HG03342 (cell line): ENCODE measurements at regions not wholly inside any gene's neighbourhood (a gene's known extent, or its start where the extent isn't known, plus 50 kb on each side); places are given as distances from the start of the nearest gene placed in this dataset.
"Not testable (repeated sequence)": the region's sequence is repeated elsewhere in the genome, so short reads cannot be mapped to it uniquely, and the experiment has no call there.

ENCODE experiments used
- ATAC-seq: cut with Tn5 transposase; IDR thresholded peaks from one replicate; pipeline ENCODE4 v1.9.1; 2021; ENCODE audit warnings: mild to moderate bottlenecking, moderate library complexity; ENCODE audit not compliant: unreplicated experiment

GRCh38 chr17:54465443-54465842, 435.2 kb upstream of the TOM1L1 start:
- not testable (repeated sequence) for ATAC-seq

- no peak for ATAC-seq
These were observed 433.8 kb upstream of the TOM1L1 start for GRCh38 chr17:54466875-54467274.

- ATAC-seq = no peak
These were observed 417.8 kb upstream of the TOM1L1 start for GRCh38 chr17:54482843-54483242.

GRCh38 chr17:54493691-54494090, 407.0 kb upstream of the TOM1L1 start:
- ATAC-seq = no peak

- ATAC-seq = no peak
These were observed 405.6 kb upstream of the TOM1L1 start for GRCh38 chr17:54494721-54495715.

- no peak for ATAC-seq
These were observed 395.2 kb upstream of the TOM1L1 start for GRCh38 chr17:54505404-54505803.

- no peak for ATAC-seq
These were observed 381.9 kb upstream of the TOM1L1 start for GRCh38 chr17:54518706-54519105.

- no peak for ATAC-seq
These were observed 379.5 kb upstream of the TOM1L1 start for GRCh38 chr17:54521137-54521536.

GRCh38 chr17:54524501-54524900, 376.2 kb upstream of the TOM1L1 start:
- ATAC-seq = no peak

GRCh38 chr17:54527941-54528340, 372.7 kb upstream of the TOM1L1 start:
- no peak for ATAC-seq

- no peak for ATAC-seq
These were observed 370.3 kb upstream of the TOM1L1 start for GRCh38 chr17:54530398-54530797.

- no peak for ATAC-seq
These were observed 364.3 kb upstream of the TOM1L1 start for GRCh38 chr17:54536306-54536705.

GRCh38 chr17:54537656-54538055, 363.0 kb upstream of the TOM1L1 start:
- ATAC-seq = no peak

- ATAC-seq = no peak
These were observed 356.4 kb upstream of the TOM1L1 start for GRCh38 chr17:54544249-54544648.

- ATAC-seq = no peak
These were observed 340.8 kb upstream of the TOM1L1 start for GRCh38 chr17:54559883-54560282.

GRCh38 chr17:54608634-54609155, 292.0 kb upstream of the TOM1L1 start:
- no peak for ATAC-seq

GRCh38 chr17:54620399-54620978, 280.2 kb upstream of the TOM1L1 start:
- no peak for ATAC-seq

- no peak for ATAC-seq
These were observed 276.9 kb upstream of the TOM1L1 start for GRCh38 chr17:54623746-54624145.

GRCh38 chr17:54626146-54626703, 274.4 kb upstream of the TOM1L1 start:
- no peak for ATAC-seq

- ATAC-seq = not testable (repeated sequence)
These were observed 261.2 kb upstream of the TOM1L1 start for GRCh38 chr17:54639426-54639825.

- ATAC-seq = no peak
These were observed 237.4 kb upstream of the TOM1L1 start for GRCh38 chr17:54662978-54663876.
